ENCODE measurements at regions not wholly inside any gene's neighbourhood (a gene's known extent, or its start where the extent isn't known, plus 50 kb on each side); places are given as distances from the start of the nearest gene placed in this dataset.

GRCh38 chr10:3865565-3865964 is 80.6 kb upstream of the KLF6 start:
- ChIA-PET POLR2A (no interaction called here), CTCF (interaction anchor here (1.2 kb wide), 1 partner anchor 32 kb away, joined by 3 read pairs; no protein-coding TSS in a partner anchor)
- Histone ChIP-seq H3K36me3 (ENCODE audit: control insufficient read depth in 2 of 2, insufficient read depth in 1 of 2, low read length in 2 of 2) (no peaks in the 10 kb centered on the region), H3K27ac (ENCODE audit: extremely low read depth, low read depth, low read length) (no peak overlapping the region), H3K4me1 (ENCODE audit: control insufficient read depth, insufficient read depth, low read length) (no peaks in the 10 kb centered on the region), H3K4me3 (ENCODE audit: low read depth, low read length) (no peak overlapping the region), H3K9me3 (ENCODE audit: control insufficient read depth, insufficient read depth, low read depth, low read length) (no peaks in the 10 kb centered on the region)
- no peak for TF ChIP-seq ZEB2 (tag by site-specific recombination; IDR thresholded peaks at IDR 0.05)
- TF ChIP-seq ZNF776 (tag by site-specific recombination; IDR thresholded peaks at IDR 0.05; ENCODE audit: borderline replicate concordance): no peak
- TF ChIP-seq ZNF148 (tag by site-specific recombination; IDR thresholded peaks at IDR 0.05; ENCODE audit: borderline replicate concordance): no peak
- no peak for TF ChIP-seq ZNF37A (tag by site-specific recombination; IDR thresholded peaks at IDR 0.05)
- no peak for TF ChIP-seq HOXD13 (CRISPR knock-in tag; IDR thresholded peaks at IDR 0.05; ENCODE audit: borderline replicate concordance)
- no peak for TF ChIP-seq ZNF791 (tag by site-specific recombination; IDR thresholded peaks at IDR 0.05)
- TF ChIP-seq KLF8 (tag by site-specific recombination; IDR thresholded peaks at IDR 0.05): no peak
- no peak for TF ChIP-seq TRIM28 (IDR thresholded peaks at IDR 0.05; ENCODE audit: borderline replicate concordance, low read length)
- TF ChIP-seq ZBTB10 (tag by site-specific recombination; IDR thresholded peaks at IDR 0.05): no peak

- POLR2A ChIA-PET: no interaction called here
- CTCF ChIA-PET: no interaction called here
- H3K4me1 ChIP-seq (ENCODE audit: control insufficient read depth, insufficient read depth, low read length): no peaks in the 10 kb centered on the region
These were observed 76.8 kb upstream of the KLF6 start for GRCh38 chr10:3861795-3862194.

GRCh38 chr10:3858051-3858845 is 73.2 kb upstream of the KLF6 start:
- no peak overlapping the region for H3K4me3 ChIP-seq (ENCODE audit: low read depth, low read length)
- H3K9me3 ChIP-seq (ENCODE audit: control insufficient read depth, insufficient read depth, low read depth, low read length): no peaks in the 10 kb centered on the region
- H3K36me3 ChIP-seq (ENCODE audit: control insufficient read depth in 2 of 2, insufficient read depth in 1 of 2, low read length in 2 of 2): no peaks in the 10 kb centered on the region
- CTCF ChIA-PET: interaction anchor here (0.6 kb wide), 2 partner anchors 59 to 81 kb away, joined by 3 to 4 read pairs; no protein-coding TSS in a partner anchor
- no peak overlapping the region for H3K27ac ChIP-seq (ENCODE audit: extremely low read depth, low read depth, low read length)
- POLR2A ChIA-PET: interaction anchor here (0.6 kb wide), 1 partner anchor 169 kb away, joined by 3 read pairs; no protein-coding TSS in a partner anchor
- peaks cover 6% of the 10 kb centered on the region for H3K4me1 ChIP-seq (ENCODE audit: control insufficient read depth, insufficient read depth, low read length)
- TF ChIP-seq ZBTB8A (tag by site-specific recombination; IDR thresholded peaks at IDR 0.05) (no peak), ZNF513 (tag by site-specific recombination; IDR thresholded peaks at IDR 0.05) (no peak), PRDM4 (tag by site-specific recombination; IDR thresholded peaks at IDR 0.05) (no peak), TSHZ1 (tag by site-specific recombination; IDR thresholded peaks at IDR 0.05; ENCODE audit: borderline replicate concordance) (no peak), HOXC10 (CRISPR knock-in tag; IDR thresholded peaks at IDR 0.05) (no peak), ZNF433 (tag by site-specific recombination; IDR thresholded peaks at IDR 0.05; ENCODE audit: low read depth) (no peak), ZNF580 (tag by site-specific recombination; IDR thresholded peaks at IDR 0.05) (no peak)

More at GRCh38 chr10:3861795-3862194, 76.8 kb upstream of the KLF6 start:
- H3K4me3 ChIP-seq (ENCODE audit: low read depth, low read length): no peak overlapping the region
- no peaks in the 10 kb centered on the region for H3K9me3 ChIP-seq (ENCODE audit: control insufficient read depth, insufficient read depth, low read depth, low read length)
- H3K36me3 ChIP-seq (ENCODE audit: control insufficient read depth in 2 of 2, insufficient read depth in 1 of 2, low read length in 2 of 2): no peaks in the 10 kb centered on the region
- H3K27ac ChIP-seq (ENCODE audit: extremely low read depth, low read depth, low read length): no peak overlapping the region
- no peak for TF ChIP-seq YY2 (tag by site-specific recombination; IDR thresholded peaks at IDR 0.05)
- TF ChIP-seq ZIC2 (tag by site-specific recombination; IDR thresholded peaks at IDR 0.05): 0 out of 2 replicates have a peak, but pooled peaks have one; percentile 31
